Activated naive CD8-positive, alpha-beta T cell treated with anti-CD3 and anti-CD28 coated beads, Interleukin-2, amount 50 U/mL, for 24 hours (primary cell): ENCODE measurements at regions not wholly inside any gene's neighbourhood (a gene's known extent, or its start where the extent isn't known, plus 50 kb on each side); places are given as distances from the start of the nearest gene placed in this dataset.

Experiments
- ATAC-seq: fragments of 150-1000 bp; cut with Tn5 transposase; one replicate; pipeline ENCODE4 v1.10.0; 2021
- DNase-seq: peaks from one replicate; pipeline ENCODE4 v3.0.0; 2021
- H3K27ac Mint-ChIP-seq: one replicate; pipeline ENCODE4 v1.8.0; 2021; ENCODE audit warnings: mild to moderate bottlenecking, mixed read lengths
- H3K27me3 Mint-ChIP-seq: one replicate; pipeline ENCODE4 v1.8.0; 2021; ENCODE audit warnings: mixed read lengths
- H3K36me3 Mint-ChIP-seq: one replicate; pipeline ENCODE4 v1.8.0; 2021; ENCODE audit warnings: low read depth, mixed read lengths
- H3K4me1 Mint-ChIP-seq: one replicate; pipeline ENCODE4 v1.8.0; 2021; ENCODE audit warnings: mixed read lengths
- H3K4me3 Mint-ChIP-seq: one replicate; pipeline ENCODE4 v1.8.0; 2021; ENCODE audit warnings: mild to moderate bottlenecking, moderate library complexity, mixed read lengths
- H3K9me3 Mint-ChIP-seq: one replicate; pipeline ENCODE4 v1.8.0; 2021; ENCODE audit warnings: mixed read lengths

DNA sequence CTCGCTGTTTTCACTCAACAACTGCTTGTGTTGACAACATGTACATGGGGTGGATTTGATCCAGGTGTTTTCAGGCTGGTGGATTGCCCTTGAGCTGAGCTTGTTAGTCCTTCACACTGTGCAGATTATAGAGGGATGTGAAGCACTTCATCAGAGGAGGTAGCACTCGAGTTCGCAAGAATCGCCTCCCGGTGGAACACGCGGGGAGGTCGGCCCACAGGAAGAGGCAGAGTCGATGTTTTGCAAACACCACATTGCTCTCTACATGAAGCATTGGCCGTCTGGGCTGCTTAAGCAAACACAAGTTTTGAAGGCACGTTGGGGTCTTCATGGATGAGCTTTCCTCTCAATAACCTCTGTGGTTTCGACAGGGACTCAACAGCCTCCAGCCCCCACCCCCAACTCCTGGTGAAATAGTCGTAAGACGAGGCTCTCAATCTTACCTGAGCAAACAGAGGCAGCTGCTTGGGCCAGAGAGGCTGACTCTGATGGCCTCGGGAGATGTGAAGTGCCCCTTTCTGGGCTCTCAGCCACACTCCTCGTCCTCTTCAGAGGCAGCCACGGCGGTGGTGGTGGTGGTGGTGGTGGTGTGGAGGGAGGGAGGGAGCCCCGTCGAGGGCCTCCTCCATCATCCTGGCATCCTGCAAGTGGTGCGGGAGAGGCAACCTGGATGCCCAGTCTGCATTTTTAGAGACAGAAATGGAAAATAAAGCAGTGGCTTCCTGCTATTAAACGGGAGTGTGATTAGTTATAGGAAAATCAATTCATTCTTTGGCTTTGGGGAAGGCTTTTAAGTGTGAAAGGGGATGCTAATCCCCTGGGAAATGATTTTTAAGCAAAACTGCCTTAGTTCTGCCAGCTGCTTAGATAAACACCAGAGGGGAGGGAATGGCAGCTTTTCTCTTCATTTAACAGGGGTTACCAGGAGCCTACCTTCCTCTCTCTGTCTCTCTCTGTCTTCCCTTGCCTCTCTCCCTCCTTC is 552.5 kb upstream of the EEF2KMT start:
- Mint-ChIP-seq H3K4me1 (no peaks in the 10 kb centered on the region), H3K4me3 (no peak overlapping the region), H3K27me3 (no peaks in the 10 kb centered on the region), H3K36me3 (no peaks in the 10 kb centered on the region), H3K27ac (no peak overlapping the region), H3K9me3 (no peaks in the 10 kb centered on the region)
- no peak for DNase-seq
- no peak for ATAC-seq

DNA sequence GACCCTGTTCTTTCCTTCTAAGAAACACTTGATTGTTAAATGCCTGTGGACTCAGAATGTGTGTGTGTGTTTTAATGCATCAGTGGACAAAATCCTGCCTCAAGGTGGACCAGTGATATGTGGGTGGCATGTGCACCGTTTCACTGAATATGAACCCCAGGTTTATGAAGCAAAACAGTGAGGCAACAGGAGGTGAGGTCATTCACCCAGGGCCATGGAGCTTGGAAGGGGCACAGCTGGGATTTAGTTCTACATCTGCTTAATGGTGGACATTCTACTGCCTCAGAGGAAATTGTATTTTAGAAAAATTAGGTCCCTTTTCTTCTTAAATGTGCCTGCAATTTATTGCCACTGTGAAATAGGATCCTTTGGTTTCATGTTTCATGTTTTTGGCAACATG is 549.5 kb upstream of the EEF2KMT start:
- Mint-ChIP-seq H3K9me3 (no peaks in the 10 kb centered on the region), H3K27ac (no peak overlapping the region), H3K4me3 (no peak overlapping the region), H3K36me3 (no peaks in the 10 kb centered on the region), H3K27me3 (no peaks in the 10 kb centered on the region), H3K4me1 (no peaks in the 10 kb centered on the region)
- ATAC-seq (no peak), DNase-seq (no peak)

DNA sequence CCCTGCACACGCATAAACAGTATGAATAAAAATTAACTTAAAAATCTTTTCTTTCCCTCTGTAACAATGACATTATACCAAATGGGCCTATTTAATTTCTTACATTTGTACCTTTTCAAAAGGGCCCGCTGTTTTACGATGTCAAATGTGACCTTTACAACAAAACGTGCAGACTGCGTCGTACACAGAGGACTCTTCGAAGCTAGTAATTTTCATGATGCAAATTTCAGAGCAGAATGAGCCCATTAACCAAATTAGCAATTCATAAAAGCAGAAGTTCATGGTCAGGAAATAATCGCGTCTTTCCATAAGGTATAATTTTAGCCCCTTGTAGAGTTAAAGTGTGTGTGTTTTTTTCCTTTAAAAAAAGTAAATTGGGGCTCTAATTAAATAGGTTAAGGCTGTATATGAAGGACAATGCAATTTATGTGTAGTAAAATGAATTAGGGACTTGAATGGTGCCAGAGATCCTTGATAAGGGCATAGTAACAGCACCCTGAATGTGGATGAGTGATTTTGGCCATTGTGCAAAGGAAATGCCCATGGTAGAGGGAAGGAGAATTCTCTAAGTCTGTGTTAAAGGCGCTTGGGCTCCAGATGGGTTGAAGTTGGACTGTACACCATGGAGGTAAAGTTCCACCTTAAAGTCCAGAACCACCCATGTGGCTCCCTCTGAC is 546.4 kb upstream of the EEF2KMT start:
- Mint-ChIP-seq H3K27ac (no peak overlapping the region), H3K4me1 (no peaks in the 10 kb centered on the region), H3K4me3 (no peak overlapping the region), H3K9me3 (peaks cover 9% of the 10 kb centered on the region), H3K27me3 (no peaks in the 10 kb centered on the region), H3K36me3 (no peaks in the 10 kb centered on the region)
- DNase-seq = no peak
- ATAC-seq = no peak

DNA sequence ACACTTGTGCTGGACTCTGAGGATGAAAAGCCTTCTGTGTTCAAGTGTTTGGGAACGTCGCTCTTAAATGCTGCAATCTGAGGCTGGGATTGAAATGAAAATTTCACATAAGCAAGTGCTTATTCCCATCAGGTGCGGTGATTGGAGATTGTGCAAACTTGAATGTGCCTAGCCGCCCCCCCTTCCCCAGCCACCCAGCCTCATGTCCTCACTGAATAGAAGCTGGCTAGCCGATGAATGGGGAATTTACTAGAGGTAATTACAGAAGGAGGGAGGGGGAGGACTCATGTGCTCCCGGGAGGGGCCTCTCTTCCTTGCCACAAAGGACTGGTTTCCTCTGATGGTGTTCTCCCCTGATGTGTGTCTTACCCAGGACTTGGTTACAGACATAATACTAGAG is 544.8 kb upstream of the EEF2KMT start:
- no peaks in the 10 kb centered on the region for H3K4me1 Mint-ChIP-seq
- H3K36me3 Mint-ChIP-seq = no peaks in the 10 kb centered on the region
- H3K27me3 Mint-ChIP-seq = no peaks in the 10 kb centered on the region
- DNase-seq (no peak), ATAC-seq (no peak)
- H3K27ac Mint-ChIP-seq = no peak overlapping the region
- no peak overlapping the region for H3K4me3 Mint-ChIP-seq
- peaks cover 9% of the 10 kb centered on the region for H3K9me3 Mint-ChIP-seq

DNA sequence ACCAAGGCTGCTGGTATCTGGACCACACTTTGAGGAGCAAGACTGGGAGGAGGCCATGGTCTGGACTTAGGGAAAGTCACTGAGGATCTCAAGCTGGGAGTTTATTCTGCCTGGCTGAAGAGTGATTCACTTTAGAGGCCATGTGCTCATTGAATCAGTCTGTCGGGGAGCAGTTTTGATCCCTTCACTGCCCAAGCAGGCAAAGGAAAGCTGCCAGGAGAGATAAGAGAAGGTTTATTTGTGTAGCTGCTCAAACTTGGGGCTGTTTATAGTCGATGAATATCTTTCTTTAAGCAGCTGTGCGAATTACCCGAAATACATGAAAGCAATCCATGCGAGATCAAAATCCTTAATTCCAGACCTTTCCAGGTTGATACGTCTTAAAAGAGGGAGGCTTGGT is 544.4 kb upstream of the EEF2KMT start:
- H3K4me1 Mint-ChIP-seq = no peaks in the 10 kb centered on the region
- H3K27ac Mint-ChIP-seq = no peak overlapping the region
- H3K4me3 Mint-ChIP-seq = no peak overlapping the region
- H3K9me3 Mint-ChIP-seq = peaks cover 9% of the 10 kb centered on the region
- DNase-seq = no peak
- H3K27me3 Mint-ChIP-seq = no peaks in the 10 kb centered on the region
- H3K36me3 Mint-ChIP-seq = no peaks in the 10 kb centered on the region
- ATAC-seq = no peak

DNA sequence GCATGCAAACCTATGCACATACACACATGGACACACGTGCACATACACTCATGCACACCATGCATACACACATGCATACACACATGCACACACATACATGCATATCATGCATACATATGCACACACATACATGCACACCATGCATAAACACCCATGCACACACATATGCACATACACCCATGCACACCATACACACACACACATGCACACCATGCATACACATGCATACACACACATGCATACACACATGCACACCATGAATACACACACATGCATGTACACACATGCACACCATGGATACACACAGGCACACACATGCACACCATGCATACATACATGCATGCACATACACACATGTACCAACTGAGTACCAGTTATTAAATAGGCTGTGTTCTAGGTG is 543.3 kb upstream of the EEF2KMT start:
- ATAC-seq = no peak
- H3K4me1 Mint-ChIP-seq = no peaks in the 10 kb centered on the region
- H3K27me3 Mint-ChIP-seq = no peaks in the 10 kb centered on the region
- no peak for DNase-seq
- peaks cover 9% of the 10 kb centered on the region for H3K9me3 Mint-ChIP-seq
- H3K27ac Mint-ChIP-seq = no peak overlapping the region
- H3K4me3 Mint-ChIP-seq = no peak overlapping the region
- H3K36me3 Mint-ChIP-seq = no peaks in the 10 kb centered on the region

DNA sequence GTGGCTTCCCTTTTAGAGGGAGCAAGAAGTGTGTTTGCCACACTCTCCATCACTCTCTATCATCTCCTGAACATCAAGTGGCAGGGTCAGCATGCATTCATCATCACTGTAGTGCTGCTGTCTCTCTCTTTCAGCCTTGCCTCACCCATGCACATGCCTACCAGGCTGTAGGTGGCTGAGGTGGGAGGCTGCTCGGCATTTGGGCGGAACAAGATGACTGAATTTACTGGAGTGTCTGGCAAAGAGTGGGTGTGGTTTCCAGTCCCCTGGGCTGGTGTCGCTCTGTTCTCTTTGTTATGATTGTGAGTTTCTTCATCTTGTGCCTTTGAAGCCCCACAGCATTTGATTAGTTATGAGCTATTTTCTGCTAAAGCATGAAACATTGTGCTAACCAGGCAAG is 541.9 kb upstream of the EEF2KMT start:
- H3K27me3 Mint-ChIP-seq = no peaks in the 10 kb centered on the region
- DNase-seq = no peak
- H3K4me3 Mint-ChIP-seq = no peak overlapping the region
- no peaks in the 10 kb centered on the region for H3K36me3 Mint-ChIP-seq
- H3K4me1 Mint-ChIP-seq = no peaks in the 10 kb centered on the region
- no peak for ATAC-seq
- peaks cover 9% of the 10 kb centered on the region for H3K9me3 Mint-ChIP-seq
- no peak overlapping the region for H3K27ac Mint-ChIP-seq

DNA sequence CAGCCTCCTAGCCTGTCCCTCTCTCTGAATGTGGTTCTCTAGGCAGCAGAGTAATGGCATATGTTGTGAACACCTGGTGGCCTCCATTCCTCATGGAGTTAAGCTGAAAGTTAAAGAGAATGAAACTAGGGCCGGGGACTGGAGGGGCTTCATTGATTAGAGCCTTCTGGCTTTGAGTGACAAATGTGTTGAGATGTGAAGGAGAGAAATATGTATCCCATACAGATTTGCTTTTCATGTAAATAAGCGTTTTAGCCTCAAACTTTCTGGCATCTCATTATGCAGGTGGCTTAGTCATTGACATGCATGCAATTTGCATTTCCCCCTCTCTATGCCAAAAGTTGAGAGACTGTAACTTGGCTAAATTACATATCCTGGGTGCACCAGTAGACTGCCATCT is 537.7 kb upstream of the EEF2KMT start:
- DNase-seq = no peak

DNA sequence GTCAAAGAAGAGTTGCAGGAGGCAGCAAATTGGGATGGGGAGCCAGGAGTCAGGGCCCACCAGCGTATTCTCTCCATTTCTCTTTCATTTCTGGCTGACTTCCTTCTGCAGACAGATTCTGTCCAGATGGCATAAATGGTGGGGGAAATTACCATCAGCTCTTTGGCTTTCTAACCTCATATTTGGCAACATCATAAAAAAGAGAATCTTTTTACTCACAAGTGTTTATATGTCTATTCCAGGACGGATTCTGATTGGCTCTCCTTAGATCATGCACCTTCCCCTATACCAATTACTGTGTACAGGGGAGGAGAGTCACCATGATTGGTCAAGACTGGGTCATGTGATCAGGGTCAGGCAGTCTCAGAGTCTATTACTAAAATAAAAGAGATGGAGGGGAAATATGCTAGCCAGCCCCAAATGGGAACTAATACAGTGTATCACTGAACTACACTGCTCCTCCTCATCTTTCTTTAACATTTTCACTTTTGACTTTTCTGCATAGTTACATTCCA is 537.1 kb upstream of the EEF2KMT start:
- no peak for DNase-seq

More for the DNA sequence above, 537.7 kb upstream of the EEF2KMT start:
- Mint-ChIP-seq H3K27me3 (no peaks in the 10 kb centered on the region), H3K27ac (no peak overlapping the region), H3K36me3 (no peaks in the 10 kb centered on the region), H3K4me1 (no peaks in the 10 kb centered on the region), H3K4me3 (no peak overlapping the region), H3K9me3 (no peaks in the 10 kb centered on the region)
- ATAC-seq = no peak

DNA sequence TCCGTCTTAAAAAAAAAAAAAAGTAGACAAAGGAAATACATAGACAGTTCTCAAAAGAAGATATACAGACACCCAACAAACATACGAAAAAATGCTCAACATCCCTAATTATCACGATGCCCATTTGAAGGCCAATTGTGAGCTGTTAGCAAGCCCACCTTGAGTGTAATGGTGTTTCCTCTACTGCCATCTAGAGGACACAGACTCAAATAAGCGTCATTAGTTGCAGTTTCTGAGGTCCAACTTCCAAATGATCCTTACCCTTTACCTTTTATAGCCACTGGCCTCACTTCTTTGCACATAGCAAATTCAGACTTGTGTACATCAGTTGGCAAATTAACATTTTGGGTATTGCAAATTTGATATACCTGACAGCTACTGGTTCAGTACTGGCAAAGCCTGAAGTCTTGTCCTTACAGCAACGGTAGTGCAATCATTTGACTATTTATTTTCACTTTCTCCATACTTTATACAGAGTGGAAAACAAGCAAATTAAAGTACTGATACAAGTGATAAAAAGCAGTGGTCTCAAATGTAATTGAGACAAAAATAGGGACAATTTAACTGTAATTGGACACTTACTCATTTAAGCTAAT is 536.3 kb upstream of the EEF2KMT start:
- H3K4me3 Mint-ChIP-seq = no peak overlapping the region
- H3K27ac Mint-ChIP-seq = no peak overlapping the region
- no peaks in the 10 kb centered on the region for H3K4me1 Mint-ChIP-seq
- no peaks in the 10 kb centered on the region for H3K36me3 Mint-ChIP-seq
- H3K9me3 Mint-ChIP-seq = peaks cover 5% of the 10 kb centered on the region
- no peaks in the 10 kb centered on the region for H3K27me3 Mint-ChIP-seq
- DNase-seq (no peak), ATAC-seq (no peak)

More for the DNA sequence above, 537.1 kb upstream of the EEF2KMT start:
- H3K27ac Mint-ChIP-seq = no peak overlapping the region
- H3K27me3 Mint-ChIP-seq = no peaks in the 10 kb centered on the region
- no peak overlapping the region for H3K4me3 Mint-ChIP-seq
- H3K9me3 Mint-ChIP-seq = peaks cover 2% of the 10 kb centered on the region
- no peaks in the 10 kb centered on the region for H3K36me3 Mint-ChIP-seq
- no peak for ATAC-seq
- no peaks in the 10 kb centered on the region for H3K4me1 Mint-ChIP-seq

DNA sequence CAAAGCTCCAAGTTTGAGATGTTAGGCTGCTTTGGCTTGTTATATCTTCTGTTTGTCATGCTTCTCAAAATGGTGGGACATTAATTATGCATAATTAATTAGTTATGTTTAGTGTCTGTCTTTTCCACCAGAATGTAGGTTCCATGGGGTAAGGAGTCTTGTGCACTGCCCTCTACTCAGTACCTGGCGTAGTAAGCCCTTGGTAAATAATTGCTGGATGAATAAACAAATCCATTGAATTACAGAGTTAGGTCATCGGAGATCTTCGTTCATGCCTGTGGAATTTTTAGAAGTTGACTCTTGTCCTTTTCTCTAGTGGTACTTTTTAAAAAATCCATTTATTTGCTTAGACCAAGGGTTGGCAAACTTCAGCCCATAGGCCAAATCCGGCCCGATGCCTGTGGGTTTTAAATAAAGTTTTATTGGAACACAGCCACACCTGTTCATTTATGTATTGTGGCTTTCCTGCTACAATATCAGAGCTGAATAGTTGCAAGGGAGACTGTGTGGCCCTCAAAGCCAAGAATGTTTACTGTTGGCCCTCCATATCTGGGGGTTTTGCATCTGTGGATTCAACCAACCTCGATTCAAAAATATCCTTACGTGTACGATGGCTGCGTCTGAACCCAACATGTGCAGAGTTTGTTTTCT is 524.8 kb upstream of the EEF2KMT start:
- DNase-seq = no peak
- ATAC-seq = no peak
- Mint-ChIP-seq H3K4me3 (no peak overlapping the region), H3K27me3 (peaks cover 4% of the 10 kb centered on the region), H3K9me3 (peaks cover 16% of the 10 kb centered on the region), H3K4me1 (no peaks in the 10 kb centered on the region), H3K27ac (no peak overlapping the region), H3K36me3 (no peaks in the 10 kb centered on the region)

DNA sequence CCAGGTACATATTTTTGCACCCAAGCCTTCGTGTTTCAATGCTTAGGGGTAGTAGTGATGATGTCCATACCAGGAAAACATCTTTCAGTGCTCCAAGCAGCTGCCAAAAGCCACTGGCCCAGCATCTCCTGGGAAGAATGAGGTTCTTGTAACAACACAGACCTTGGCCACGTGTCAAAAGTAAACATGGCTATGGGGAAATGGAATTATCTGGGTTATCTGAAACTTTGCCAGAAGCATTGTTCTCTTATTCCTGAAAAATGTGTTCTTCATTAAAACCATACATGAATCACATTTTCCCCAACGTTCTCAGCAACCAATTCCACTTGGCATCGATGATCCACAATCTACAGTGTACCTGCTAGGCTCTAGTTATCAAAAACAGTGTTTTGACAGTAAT is 524.2 kb upstream of the EEF2KMT start:
- no peak for ATAC-seq
- no peak overlapping the region for H3K4me3 Mint-ChIP-seq
- H3K36me3 Mint-ChIP-seq = no peaks in the 10 kb centered on the region
- no peak for DNase-seq
- peaks cover 16% of the 10 kb centered on the region for H3K9me3 Mint-ChIP-seq
- H3K4me1 Mint-ChIP-seq = no peaks in the 10 kb centered on the region
- H3K27me3 Mint-ChIP-seq = peaks cover 8% of the 10 kb centered on the region
- H3K27ac Mint-ChIP-seq = no peak overlapping the region

DNA sequence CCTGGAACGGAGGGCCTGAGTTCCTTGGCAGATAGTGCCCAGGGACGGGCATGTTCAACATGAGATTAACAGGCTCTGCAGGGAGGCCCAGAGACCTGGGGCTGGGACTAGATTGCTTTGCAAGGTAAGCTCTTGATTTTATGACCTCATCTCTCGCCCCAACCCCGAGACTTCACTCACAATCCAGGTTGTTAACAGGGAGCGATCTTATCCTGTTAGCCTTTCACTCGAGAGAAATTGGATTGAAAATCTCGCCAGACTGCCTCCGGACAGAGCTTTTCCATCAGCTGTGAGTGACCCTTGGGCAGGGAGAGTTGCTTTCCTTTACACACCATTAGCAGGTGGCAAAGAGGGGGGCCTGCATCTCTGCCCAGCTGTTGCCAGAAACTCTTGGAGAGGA is 521.7 kb upstream of the EEF2KMT start:
- no peaks in the 10 kb centered on the region for H3K4me1 Mint-ChIP-seq
- DNase-seq (no peak), ATAC-seq (no peak)
- H3K27me3 Mint-ChIP-seq = peaks cover 16% of the 10 kb centered on the region
- H3K9me3 Mint-ChIP-seq = peaks cover 4% of the 10 kb centered on the region
- no peak overlapping the region for H3K4me3 Mint-ChIP-seq
- H3K36me3 Mint-ChIP-seq = no peaks in the 10 kb centered on the region
- no peak overlapping the region for H3K27ac Mint-ChIP-seq

DNA sequence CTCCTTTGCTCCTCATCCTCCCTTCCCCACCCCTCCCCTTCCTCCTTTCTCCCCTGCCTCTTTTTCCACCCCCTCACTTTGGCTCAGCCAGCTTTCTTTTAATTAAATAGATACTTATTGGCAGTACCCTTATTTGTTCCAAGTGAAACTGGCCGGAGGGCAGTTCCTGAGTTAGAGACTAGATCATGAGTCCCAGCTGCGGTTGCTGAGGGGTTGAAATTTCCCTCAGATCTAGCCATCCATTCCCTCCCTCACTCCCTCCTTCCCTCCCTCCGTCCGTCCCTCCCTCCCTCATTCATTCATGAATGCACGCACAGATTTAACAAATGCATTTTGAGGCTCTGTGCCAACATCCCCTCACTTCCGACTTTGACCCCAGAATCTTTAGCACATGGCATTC is 519.2 kb upstream of the EEF2KMT start:
- H3K9me3 Mint-ChIP-seq = no peaks in the 10 kb centered on the region

More for the DNA sequence above, 519.2 kb upstream of the EEF2KMT start:
- ATAC-seq (no peak), DNase-seq (no peak)
- no peaks in the 10 kb centered on the region for H3K4me1 Mint-ChIP-seq
- no peaks in the 10 kb centered on the region for H3K36me3 Mint-ChIP-seq
- no peak overlapping the region for H3K4me3 Mint-ChIP-seq
- H3K27me3 Mint-ChIP-seq = peaks cover 17% of the 10 kb centered on the region
- H3K27ac Mint-ChIP-seq = no peak overlapping the region
